GM19238 (cell line): ENCODE measurements at regions not wholly inside any gene's neighbourhood (a gene's known extent, or its start where the extent isn't known, plus 50 kb on each side); places are given as distances from the start of the nearest gene placed in this dataset.
"Not testable (repeated sequence)": the region's sequence is repeated elsewhere in the genome, so short reads cannot be mapped to it uniquely, and the experiment has no call there.

ENCODE experiments used
- DNase-seq: peaks from one replicate; pipeline ENCODE4 v3.0.0; 2011; ENCODE audit warnings: low spot score; ENCODE audit not compliant: insufficient read length

DNA sequence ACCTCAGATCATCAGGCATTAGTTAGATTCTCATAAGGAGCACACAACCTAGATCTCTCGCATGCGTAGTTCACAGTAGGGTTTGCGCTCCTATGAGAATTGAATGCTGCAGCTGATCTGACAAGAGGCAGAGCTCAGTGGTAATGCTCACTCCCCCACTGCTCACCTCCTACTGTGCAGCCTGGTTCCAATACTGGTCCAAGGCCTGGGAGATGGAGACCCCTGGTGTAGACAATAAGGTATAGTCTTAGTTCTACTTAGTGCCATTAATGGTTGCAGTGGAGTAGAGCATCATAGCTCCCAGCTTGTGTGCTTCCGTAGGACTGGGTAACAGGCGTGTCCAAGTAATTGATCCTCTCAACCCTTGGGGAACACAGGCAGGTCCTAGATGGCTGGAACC lies 70.4 kb upstream of the ANKRD55 start:
- no peak for DNase-seq

DNA sequence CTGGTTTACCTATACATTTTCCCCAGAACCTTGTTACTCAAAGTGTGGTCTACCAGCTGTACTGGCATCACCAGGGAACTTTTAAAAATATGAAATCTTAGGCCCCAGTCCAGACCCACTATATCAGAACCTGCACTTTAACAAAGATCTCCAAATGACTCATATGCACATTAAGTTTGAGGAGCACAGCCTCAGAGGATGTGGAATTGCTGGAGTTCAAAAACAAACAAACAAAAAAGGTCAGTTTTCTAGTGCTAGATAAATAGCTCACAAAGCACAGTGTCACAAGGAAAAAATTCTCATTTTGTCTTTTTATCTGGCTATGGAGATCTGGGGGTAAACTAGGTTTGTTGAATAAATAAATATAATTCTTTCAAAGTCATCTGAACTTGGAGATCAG lies 68.9 kb upstream of the ANKRD55 start:
- no peak for DNase-seq

DNA sequence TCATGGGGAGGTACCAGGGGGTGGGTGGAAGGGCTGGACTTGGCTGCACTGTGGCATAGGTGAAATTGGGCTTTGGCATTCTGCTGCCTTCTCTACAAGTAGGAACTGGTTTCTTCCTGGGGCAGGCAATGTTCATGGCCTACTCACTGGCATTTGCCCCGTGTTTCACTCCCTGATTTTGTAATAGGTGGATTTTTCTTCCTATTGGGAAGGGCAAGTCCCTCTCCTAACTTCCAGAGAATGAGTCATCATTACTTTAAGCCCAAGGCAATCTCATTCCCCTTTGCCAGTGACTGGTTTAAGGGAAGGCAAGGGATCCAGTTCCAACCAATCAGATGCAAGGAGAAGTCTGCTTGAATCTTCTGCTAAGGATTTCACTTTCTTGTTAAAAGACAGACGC lies 67.9 kb upstream of the ANKRD55 start:
- no peak for DNase-seq

DNA sequence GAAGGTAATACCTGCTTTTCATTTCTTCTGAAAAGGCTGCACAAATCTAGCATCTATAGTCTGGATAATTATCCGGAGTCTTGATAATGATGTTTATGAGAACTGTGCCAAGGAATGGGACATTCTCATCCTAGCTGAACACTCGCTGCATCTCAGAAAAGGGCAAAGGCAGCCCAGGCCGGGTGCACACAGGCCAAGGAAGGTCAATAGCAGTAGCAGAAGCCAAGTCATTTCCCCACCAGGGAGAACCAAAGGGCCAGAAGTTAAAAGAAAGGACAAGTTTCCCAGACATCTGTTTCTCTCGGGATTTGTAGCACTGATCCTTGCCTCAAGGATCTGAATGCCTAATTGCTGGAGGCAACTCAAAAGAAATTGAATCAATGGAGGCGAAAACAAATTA lies 66.1 kb upstream of the ANKRD55 start:
- DNase-seq: no peak

DNA sequence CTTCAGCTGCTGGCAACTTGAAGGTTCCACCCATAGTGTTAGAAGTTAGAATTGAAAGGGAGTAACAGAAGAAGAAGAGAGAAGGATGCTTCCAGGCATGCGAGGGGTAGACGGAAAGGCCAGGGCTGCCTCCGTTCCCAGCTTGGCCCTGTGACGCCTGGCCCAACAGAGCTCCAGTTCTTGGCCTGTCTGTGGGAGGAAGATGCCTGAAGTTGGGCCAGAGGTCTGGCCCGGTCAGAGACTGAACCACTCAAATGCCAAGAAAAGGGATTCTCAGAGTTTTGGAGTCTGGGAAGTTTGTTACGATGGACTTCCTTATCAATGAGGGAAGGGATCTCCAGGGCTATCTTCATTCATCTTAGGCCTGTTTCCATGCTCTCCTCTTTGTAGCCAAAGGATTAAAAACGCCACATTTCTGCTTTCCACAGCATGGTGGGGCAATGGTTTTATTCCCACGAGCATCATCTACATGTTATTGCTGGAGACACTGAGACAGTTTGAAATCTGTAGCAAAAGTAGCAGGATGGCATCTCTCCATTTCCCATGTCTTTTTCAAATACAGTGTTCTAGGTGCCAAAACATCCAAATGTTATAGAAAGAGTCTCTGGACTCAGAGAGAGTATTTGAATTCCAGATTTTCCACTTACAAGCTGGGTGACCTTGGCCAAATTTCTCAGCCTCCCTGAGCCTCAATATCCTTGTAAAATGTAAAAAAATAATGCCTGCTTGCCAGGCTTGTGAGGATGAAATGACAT lies 65.4 kb upstream of the ANKRD55 start:
- DNase-seq: no peak

DNA sequence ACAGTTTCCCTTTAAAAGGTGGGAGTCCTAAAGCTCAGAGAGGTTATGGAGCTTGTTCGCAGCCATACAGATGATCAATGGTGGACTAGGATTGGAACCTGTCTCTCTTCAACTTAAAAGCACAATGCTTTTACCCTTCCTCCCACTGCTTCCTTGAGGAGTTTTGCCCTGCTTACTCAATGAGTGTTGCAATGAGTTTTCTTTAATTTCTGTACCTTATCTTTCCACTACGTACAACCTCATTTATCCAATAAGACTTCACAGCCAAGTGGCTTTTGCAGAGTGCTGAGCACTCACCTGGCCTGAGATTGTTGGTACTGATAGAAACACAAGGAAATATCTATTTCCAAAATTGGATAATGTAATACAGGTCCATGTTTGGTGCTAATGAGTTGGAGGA lies 64.7 kb upstream of the ANKRD55 start:
- no peak for DNase-seq

DNA sequence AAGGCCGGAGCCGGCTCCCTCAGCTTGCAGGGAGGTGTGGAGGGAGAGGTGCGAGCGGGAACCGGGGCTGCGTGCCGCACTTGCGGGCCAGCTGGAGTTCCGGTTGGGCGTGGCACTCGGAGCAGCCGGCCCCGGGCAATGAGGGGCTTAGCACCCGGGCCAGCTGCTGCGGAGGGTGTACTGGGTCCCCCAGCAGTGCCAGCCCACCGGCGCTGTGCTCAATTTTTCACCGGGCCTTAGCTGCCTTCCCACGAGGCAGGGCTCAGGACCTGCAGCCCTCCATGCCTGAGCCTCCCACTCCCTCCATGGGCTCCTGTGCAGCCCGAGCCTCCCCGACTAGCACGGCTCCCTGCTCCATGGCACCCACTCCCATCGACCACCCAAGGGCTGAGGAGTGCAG lies 62.2 kb upstream of the ANKRD55 start:
- DNase-seq: not testable (repeated sequence)

DNA sequence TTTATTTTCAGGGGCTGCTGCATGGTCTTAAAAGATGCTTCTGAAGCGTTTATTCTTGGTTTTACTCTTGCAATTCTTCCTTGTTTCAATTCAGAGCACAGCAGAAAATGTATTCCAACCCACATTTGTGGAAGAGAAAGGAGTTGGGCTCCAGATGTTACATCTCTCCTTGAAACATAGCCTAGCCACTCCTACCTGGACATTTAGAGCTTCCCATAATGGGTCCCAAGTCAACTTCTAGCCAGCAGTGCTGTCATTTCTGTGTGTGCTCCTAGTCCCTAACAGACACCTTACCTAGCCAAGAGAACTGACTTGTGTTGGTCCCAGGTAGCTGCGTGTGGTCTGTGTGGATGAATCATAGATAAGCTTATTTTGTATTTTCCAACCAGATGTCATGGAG lies 61.2 kb upstream of the ANKRD55 start:
- DNase-seq: no peak

DNA sequence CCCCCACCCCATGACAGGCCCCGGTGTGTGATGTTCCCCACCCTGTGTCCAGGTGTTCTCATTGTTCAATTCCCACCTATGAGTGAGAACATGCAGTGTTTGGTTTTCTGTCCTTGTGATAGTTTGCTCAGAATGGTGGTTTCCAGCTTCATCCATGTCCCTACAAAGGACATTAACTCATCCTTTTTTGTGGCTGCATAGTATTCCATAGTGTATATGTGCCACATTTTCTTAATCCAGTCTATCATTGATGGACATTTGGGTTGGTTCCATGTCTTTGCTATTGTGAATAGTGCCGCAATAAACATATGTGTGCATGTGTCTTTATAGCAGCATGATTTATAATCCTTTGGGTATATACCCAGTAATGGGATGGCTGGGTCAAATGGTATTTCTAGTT lies 59.7 kb upstream of the ANKRD55 start:
- DNase-seq: not testable (repeated sequence)

DNA sequence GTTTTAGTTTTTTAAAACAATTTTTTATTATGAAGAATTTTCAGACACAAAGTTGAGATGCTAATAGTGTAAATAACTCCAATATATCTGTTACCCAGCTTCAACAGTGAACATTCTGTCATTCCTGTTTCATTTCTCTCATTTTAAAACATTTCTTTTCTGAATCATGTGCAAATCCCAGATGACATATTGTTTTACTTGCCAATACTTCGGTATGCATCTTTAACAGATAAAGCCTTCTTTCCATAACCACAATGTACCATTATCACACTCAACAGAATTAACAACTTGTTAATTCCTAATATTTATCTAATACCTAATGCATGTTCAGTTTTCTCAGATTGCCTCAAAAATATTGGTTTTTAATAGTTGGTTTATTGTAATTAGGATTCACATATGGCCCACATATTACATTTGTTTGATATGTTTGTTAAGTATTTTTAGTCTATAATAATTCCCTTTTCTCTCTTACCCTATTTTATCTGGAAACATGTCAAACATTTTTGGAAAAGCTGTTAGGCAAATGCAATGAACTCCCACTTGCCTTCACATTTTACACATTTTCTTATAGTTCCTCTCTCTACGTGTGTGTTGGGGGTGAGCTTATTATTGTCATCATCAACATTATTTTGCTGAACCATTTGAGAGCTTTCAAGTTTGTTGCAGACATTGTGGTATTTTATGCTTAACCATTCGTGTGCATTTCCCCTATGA lies 58.7 kb upstream of the ANKRD55 start:
- DNase-seq: no peak

DNA sequence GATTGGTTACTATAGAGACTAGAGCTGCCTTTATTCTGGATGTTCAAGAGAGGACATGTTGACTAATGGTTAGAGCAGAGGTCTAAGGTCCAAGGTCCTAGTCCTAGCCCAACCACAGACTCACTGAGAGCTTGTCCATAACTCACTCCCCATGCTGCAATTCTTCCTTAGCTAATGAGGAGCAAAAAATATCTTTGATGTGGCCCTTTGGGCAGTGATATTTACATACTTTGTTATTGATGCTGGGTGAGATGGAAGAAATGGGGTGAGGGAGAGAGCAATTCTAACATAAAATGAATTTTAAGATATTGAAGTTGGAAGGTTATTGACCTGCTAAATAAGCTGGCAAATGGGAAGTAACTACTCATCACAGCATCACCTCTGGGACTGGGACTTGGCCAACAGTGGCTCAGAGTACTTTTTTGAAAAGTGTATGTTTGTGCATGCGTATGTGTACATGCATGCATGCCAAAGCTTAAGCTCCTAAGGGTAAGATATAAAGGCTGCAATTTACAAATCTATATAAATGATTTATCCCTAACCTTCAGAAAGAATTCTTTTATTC lies 58.0 kb upstream of the ANKRD55 start:
- no peak for DNase-seq

DNA sequence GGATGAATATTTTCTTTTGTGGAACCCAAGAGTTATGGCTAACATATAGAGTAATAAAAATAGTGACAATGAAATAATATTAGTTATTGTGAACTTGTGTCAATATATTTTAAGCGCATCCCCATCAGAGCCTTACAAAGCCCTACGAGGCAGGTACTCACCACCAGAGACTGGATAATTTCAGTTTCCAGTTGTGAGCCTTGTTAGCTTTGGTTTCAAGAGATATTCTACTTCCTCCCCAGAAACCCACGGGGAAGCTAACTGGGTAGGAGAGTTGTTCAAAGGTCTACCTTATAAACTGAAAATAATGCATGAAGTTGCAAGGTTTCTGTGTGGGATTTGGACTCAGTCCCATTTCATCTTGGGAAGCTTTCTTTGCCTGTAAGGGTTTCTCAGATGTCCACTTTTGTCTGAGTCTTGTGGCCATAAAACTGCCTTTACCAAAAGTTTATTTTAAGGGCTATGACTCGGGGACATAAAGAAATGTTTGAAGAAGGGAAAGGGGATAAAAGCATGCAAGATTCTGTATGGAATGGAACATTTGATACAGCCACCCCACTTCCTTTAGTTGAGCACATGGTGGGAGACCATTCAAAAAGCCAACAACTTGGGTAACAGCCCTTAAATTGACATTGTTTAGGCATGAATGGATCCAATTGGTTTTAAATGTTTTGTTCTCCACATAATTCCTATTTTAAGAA lies 57.4 kb upstream of the ANKRD55 start:
- DNase-seq: no peak

DNA sequence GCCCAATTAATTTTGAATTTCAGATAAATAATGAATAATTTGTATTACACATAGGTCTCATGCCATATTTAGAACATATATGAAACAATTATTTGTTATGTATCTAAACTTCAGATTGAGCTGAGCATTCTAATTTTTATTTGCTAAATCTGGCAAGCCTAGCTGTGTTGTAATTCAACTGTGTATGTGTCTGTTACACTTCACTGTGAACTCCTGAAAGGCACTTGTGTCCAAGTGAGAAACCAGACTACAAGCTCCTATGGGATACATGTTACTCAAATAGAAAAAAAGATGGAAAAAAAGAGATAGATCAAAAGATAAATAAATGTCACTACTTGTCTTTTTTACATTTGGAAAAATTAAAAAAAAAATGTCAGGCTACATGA lies 56.5 kb upstream of the ANKRD55 start:
- no peak for DNase-seq

DNA sequence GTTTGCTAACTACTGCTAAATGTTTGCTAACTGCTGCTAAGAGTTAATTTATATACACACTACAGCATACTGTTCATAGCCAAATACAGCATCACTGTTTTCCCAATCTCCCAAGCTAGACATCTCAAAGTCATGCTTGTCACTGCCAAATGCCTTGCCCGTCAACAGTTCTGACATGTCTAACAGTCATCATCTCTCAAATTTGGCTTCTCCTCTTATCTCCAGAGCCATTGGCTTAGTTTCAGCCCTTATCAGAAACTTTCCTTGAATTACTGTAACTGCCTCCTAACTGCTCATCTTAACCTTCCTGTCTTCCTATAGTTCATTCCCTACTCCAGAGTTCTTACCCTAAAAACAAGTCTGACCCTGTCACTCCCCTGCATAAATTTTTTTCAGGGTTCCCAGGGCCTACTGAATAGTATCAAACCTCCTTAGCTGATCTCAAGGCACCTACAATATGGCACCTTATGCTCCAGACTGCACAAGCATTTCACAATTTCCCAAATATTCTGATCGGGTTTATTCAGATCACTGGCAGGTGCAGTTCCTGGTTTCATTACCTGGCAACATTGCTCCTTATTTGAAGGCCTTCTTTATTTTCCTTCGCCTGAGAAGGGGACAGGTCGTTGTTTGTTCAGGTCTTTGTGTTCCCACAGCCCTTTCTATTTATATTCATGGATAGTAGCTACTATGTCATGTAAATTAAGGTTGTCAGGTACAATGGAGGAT lies 55.9 kb upstream of the ANKRD55 start:
- DNase-seq: no peak

DNA sequence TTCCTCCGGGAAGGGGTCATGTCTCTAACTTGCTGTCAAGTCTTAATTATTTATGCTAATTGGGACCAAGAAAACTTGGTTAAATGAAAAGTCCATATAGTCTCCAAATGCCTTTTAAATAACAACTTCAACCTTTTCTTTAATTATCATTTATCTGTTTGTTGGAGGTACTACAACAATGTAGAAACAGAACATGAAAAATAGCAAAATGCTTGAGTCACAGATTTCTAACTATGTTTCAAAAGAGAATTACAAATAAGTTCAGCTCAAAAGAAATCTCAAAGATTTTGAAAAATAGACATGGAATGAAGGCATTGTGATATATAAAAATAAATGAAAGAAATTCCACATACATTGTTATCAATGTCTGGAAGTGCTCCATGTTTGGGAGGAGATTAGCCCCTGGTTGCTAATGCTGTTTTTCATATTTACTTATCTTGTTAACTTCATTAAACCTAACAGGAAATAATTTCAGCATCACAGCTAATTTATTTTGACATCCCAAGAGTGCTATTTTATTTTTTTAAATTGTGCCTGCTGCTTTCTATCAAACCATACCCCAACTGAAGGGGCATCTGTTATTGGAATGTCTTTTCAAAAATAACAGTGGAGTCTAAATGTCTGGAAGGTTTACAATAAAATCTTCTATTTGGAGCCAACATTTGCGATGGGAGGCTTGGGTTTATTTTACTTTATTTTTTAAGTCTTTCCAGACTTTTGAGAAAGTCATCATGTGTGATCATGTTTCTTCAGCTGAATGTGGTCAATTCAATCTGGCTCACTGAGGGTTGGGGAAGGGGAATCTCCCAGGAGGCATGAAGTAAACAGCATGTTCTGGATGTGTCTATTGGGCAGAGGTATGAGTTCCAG lies 53.1 kb upstream of the ANKRD55 start:
- DNase-seq: no peak

DNA sequence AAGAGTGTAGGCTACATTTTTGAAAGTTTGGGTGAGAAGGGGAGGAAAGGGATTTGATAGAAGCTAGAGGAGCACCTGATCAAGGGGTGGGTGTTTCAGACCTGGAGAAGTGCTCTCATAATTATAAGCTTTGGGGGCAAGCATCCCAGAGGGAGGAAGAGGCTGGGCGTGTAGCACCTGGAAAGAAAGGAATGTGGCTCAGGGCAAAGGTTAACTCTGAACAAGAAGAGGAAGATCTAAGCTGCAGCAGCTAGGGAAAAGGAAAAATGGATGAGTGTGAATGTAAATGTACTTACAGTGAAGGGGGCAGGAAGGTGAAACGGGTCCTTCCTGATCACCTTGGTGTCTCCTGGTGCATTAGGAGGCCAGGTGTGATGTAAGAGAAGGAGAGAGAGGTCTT lies 49.8 kb upstream of the ANKRD55 start:
- no peak for DNase-seq
